ENCODE measurements at regions not wholly inside any gene's neighbourhood (a gene's known extent, or its start where the extent isn't known, plus 50 kb on each side); places are given as distances from the start of the nearest gene placed in this dataset.

GRCh38 chr3:40980467-40980866, 218.8 kb upstream of the CTNNB1 start:
- TF ChIP-seq CTCF (IDR thresholded peaks at IDR 0.05; ENCODE audit: poor library complexity) (no peak), EZH2 (IDR thresholded peaks at IDR 0.05; ENCODE audit: borderline replicate concordance) (no peak)

All from hepatocyte (in vitro differentiated cells).